Spleen (tissue), 11 donors: ENCODE measurements at regions not wholly inside any gene's neighbourhood (a gene's known extent, or its start where the extent isn't known, plus 50 kb on each side); places are given as distances from the start of the nearest gene placed in this dataset.
"Not testable (repeated sequence)": the region's sequence is repeated elsewhere in the genome, so short reads cannot be mapped to it uniquely, and the experiment has no call there.

Experiments
- DNase-seq: peaks from one replicate; pipeline ENCODE4 v3.0.0-alpha.2; 2020
- H3K27ac ChIP-seq, 8 donors: fragments of 200-600 bp; sonication (generic) in 7 of 8; 1 replicate in 4 of 8; 2 replicates in 4 of 8; pipeline versions ENCODE4 v1.5.0 to v1.8.0; 2016 to 2021; ENCODE audit warnings: inconsistent platforms in 4 of 8, mild to moderate bottlenecking in 4 of 8, moderate library complexity in 1 of 8
- H3K27me3 ChIP-seq, 7 donors: fragments of 200-600 bp; sonication (generic) in 6 of 7; replicated peaks in 1 of 7; 1 replicate in 4 of 7; 2 replicates in 3 of 7; pipeline versions ENCODE4 v1.5.0 to v1.8.0; 2016 to 2021; ENCODE audit warnings: inconsistent platforms in 3 of 7, mild to moderate bottlenecking in 1 of 7
- H3K36me3 ChIP-seq, 6 donors: fragments of 200-600 bp; sonication (generic) in 5 of 6; 1 replicate in 4 of 6; 2 replicates in 2 of 6; pipeline versions ENCODE4 v1.5.0 to v1.8.0; 2016 to 2021; ENCODE audit warnings: inconsistent platforms in 2 of 6
- H3K4me1 ChIP-seq, 6 donors: fragments of 200-600 bp; sonication (generic) in 5 of 6; 1 replicate in 3 of 6; 2 replicates in 3 of 6; pipeline versions ENCODE4 v1.5.0 to v1.8.0; 2016 to 2021; ENCODE audit warnings: inconsistent platforms in 3 of 6
- H3K4me3 ChIP-seq, 8 donors: fragments of 200-600 bp; sonication (generic) in 7 of 8; 1 replicate in 4 of 8; 2 replicates in 4 of 8; pipeline versions ENCODE4 v1.5.0 to v1.8.0; 2016 to 2021; ENCODE audit warnings: inconsistent platforms in 4 of 8, mild to moderate bottlenecking in 4 of 8, moderate library complexity in 2 of 8
- H3K9me3 ChIP-seq, 8 donors: fragments of 200-600 bp; sonication (generic) in 7 of 8; 1 replicate in 4 of 8; 2 replicates in 4 of 8; pipeline versions ENCODE4 v1.5.0 to v1.8.0; 2016 to 2021; ENCODE audit warnings: inconsistent platforms in 4 of 8
- POLR2A ChIP-seq, 3 donors: fragments of 450-650 bp; IDR thresholded peaks; one replicate each; pipeline ENCODE4 v1.5.1; 2017; ENCODE audit warnings: antibody characterized with exemption in 3 of 3, mild to moderate bottlenecking in 1 of 3
- POLR2AphosphoS5 ChIP-seq, 3 donors: sonication (generic); formaldehyde crosslinking; IDR thresholded peaks; one replicate each; pipeline ENCODE4 v1.5.1; 2017; ENCODE audit warnings: antibody characterized with exemption in 3 of 3
- WGBS, 5 donors: extraction: QIAGEN DNeasy Blood & Tissue Kit in 3 of 5; methylation state at CpG; one replicate each; pipeline versions ENCODE4 v1.1.5 to v1.1.7; 2013 to 2018; 5-methylcytosine and 5-hydroxymethylcytosine counted together
- intact Hi-C: fragments of 100-400 bp; cut with DNase I; formaldehyde crosslinking; loops from one replicate; pipeline ENCODE4 v1.15.0; 2023; ENCODE audit warnings: low total_unique reads
- TF ChIP-seq, protein P1 (sequence below), 11 experiments: fragments of 200-600 bp in 7 of 11; fragments of 450-650 bp in 4 of 11; sonication (generic) in 4 of 11; IDR thresholded peaks in 8 of 11; conservative IDR thresholded peaks in 3 of 11; 1 replicate in 7 of 11; 2 replicates in 4 of 11; pipeline versions ENCODE4 v1.4.0 to v1.8.0; 2016 to 2021; ENCODE audit warnings: antibody characterized with exemption in 11 of 11, inconsistent platforms in 4 of 11, mild to moderate bottlenecking in 1 of 11
- donor health status: healthy with polysubstance abuse.
- donor health status: DM: no; HTN: no; CAD: no; lungs with moderate emphysema.
- donor health status: DM: no; HTN: no; CAD: no.
- donor health status: Bipolar disorder and iron deficiency.
- donor health status: healthy.
- donor health status: DM: no; HTN: no; CAD: no.
- donor health status: DM: yes; HTN: yes; CAD: no.

DNA sequence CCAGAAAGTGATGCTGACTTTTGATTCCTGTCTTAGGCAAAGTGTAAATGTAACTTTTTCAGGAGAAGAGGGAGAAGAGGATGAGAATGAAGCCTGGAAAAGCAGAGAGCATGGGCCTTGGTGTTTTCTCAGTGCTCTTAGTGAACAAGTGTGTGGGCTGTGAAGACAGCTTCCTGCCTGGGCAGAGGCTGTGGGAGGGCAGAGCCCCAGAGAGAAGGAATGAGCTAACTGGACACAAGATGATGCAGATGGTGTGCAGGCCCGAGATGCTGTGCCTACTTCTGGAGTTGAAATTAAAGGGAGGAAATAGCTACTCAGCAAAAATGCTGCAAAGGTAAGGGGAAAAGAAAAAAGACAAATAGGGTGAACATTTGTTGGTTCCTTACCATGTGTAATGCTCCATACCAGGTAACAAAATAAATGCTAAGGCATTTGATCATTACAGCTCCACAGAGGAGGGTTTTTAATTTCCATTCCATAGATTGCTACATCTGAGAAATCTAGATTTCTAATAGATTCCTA lies 87.0 kb upstream of the CEP162 start:
- H3K4me3 ChIP-seq = peak overlapping the region in 1 of 8 donors; percentile 8
- no peaks in the 10 kb centered on the region for H3K4me1 ChIP-seq
- H3K27me3 ChIP-seq = no peaks in the 10 kb centered on the region
- DNase-seq = no peak
- no peaks in the 10 kb centered on the region for H3K36me3 ChIP-seq
- intact Hi-C loops = no loop called here
- H3K27ac ChIP-seq = no peak overlapping the region
- TF ChIP-seq POLR2AphosphoS5 (IDR thresholded peaks at IDR 0.05) (no peak), POLR2A (IDR thresholded peaks at IDR 0.05) (no peak)
- TF ChIP-seq, protein P1, sequence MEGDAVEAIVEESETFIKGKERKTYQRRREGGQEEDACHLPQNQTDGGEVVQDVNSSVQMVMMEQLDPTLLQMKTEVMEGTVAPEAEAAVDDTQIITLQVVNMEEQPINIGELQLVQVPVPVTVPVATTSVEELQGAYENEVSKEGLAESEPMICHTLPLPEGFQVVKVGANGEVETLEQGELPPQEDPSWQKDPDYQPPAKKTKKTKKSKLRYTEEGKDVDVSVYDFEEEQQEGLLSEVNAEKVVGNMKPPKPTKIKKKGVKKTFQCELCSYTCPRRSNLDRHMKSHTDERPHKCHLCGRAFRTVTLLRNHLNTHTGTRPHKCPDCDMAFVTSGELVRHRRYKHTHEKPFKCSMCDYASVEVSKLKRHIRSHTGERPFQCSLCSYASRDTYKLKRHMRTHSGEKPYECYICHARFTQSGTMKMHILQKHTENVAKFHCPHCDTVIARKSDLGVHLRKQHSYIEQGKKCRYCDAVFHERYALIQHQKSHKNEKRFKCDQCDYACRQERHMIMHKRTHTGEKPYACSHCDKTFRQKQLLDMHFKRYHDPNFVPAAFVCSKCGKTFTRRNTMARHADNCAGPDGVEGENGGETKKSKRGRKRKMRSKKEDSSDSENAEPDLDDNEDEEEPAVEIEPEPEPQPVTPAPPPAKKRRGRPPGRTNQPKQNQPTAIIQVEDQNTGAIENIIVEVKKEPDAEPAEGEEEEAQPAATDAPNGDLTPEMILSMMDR (IDR thresholded peaks at IDR 0.05 in 8 of 11, conservative IDR thresholded peaks at IDR 0.05 in 3 of 11) = no peak
- H3K9me3 ChIP-seq = peaks cover 0 to 22% (median 7%) of the 10 kb centered on the region in 8 donors
- 43 to 54% (median 50%) methylated on average over 1 of the region's 1 CpG for WGBS, 5 donors

DNA sequence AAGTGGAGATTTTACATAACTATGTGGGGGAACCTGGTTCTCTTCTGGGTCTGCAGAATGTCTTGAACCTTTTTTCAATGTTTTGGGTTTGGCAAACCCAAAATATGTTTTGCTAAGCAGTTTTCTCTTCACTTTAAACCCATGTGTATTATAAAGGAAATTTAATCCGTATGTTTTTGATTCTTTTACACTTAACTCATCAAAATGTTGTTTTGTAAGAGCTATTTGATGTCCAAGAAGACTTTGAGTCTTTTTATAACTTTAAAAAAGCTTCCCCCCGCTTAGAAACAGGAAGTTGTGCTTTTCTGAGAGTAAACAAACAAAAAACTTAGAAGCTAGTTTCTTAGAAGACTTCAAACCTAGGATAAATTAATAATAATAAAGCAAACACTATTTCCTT lies 81.9 kb upstream of the CEP162 start:
- no peak for DNase-seq
- Histone ChIP-seq H3K27me3 (no peaks in the 10 kb centered on the region), H3K4me1 (no peaks in the 10 kb centered on the region), H3K9me3 (no peaks in the 10 kb centered on the region), H3K36me3 (no peaks in the 10 kb centered on the region), H3K4me3 (no peak overlapping the region), H3K27ac (no peak overlapping the region)
- intact Hi-C loops = no loop called here
- WGBS, 5 donors = 34 to 56% (median 44%) methylated on average over 2 of the region's 2 CpGs
- TF ChIP-seq, protein P1 (IDR thresholded peaks at IDR 0.05 in 8 of 11, conservative IDR thresholded peaks at IDR 0.05 in 3 of 11) = no peak
- no peak for TF ChIP-seq POLR2AphosphoS5 (IDR thresholded peaks at IDR 0.05)
- TF ChIP-seq POLR2A (IDR thresholded peaks at IDR 0.05) = no peak

DNA sequence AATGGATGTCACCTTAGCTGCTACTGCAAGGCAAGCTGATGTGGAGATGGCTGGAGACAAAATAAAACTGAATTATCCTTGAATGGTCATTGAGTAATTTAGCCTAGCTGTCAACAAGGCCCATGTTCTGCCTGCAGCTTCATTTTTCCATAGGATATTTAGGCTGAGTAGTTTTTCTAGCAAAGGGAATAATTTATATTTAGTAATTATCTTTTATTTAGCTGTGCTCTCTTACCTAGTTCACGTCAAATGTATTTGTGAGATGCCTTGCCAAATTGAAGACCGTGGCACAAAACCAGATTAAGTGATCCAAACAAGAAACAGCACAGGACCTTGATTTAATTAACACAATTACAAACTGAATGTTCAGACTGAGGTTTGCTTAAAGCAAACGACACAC lies 77.4 kb upstream of the CEP162 start:
- 71 to 80% (median 77%) methylated on average over 3 of the region's 3 CpGs for whole genome bisulfite sequencing, 5 donors
- TF ChIP-seq POLR2A (IDR thresholded peaks at IDR 0.05) (no peak), POLR2AphosphoS5 (IDR thresholded peaks at IDR 0.05) (no peak)
- TF ChIP-seq, protein P1 (IDR thresholded peaks at IDR 0.05 in 8 of 11, conservative IDR thresholded peaks at IDR 0.05 in 3 of 11) = no peak
- intact Hi-C loops = no loop called here

DNA sequence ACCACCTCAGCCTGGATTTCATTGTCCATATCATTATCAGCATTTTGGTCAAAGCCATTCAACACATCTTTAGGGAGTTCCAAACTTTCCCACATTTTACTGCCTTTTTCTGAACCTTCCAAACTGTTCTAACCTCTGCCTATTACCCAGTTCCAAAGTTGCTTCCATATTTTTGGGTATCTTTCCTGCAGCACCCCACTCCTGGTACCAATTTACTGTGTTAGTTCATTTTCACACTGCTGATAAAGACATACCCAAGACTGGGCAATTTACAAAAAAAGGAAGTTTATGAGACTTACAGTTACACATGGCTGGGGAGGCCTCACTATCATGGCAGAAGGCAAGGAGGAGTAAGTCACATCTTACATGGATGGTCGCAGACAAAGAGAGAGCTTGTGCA lies 63.6 kb upstream of the CEP162 start:
- H3K27me3 ChIP-seq, H3K4me1 ChIP-seq, intact Hi-C loops, H3K36me3 ChIP-seq, H3K27ac ChIP-seq, H3K4me3 ChIP-seq, DNase-seq: not testable (repeated sequence)
- WGBS, 5 donors = 90 to 100% (median 92%) methylated on average over 1 of the region's 1 CpG
- H3K9me3 ChIP-seq = peaks cover 0 to 47% (median 35%) of the 10 kb centered on the region in 8 donors

More for the DNA sequence above, 77.4 kb upstream of the CEP162 start:
- H3K27ac ChIP-seq = no peak overlapping the region
- H3K4me3 ChIP-seq = no peak overlapping the region
- H3K36me3 ChIP-seq = no peaks in the 10 kb centered on the region
- no peaks in the 10 kb centered on the region for H3K4me1 ChIP-seq
- no peaks in the 10 kb centered on the region for H3K27me3 ChIP-seq
- no peaks in the 10 kb centered on the region for H3K9me3 ChIP-seq
- DNase-seq = no peak
